PC-3 (cell line): ENCODE measurements at regions not wholly inside any gene's neighbourhood (a gene's known extent, or its start where the extent isn't known, plus 50 kb on each side); places are given as distances from the start of the nearest gene placed in this dataset.

Experiments used
- CTCF ChIP-seq: fragments of 300-600 bp; sonication (generic); conservative IDR thresholded peaks from 2 replicates; pipeline ENCODE4 v1.5.1; 2017; ENCODE audit warnings: antibody characterized with exemption, low read depth, mild to moderate bottlenecking, low read length
- EZH2phosphoT487 ChIP-seq: fragments of 300-600 bp; sonication (generic); IDR thresholded peaks from 2 replicates; pipeline ENCODE4 v1.6.1; 2018; ENCODE audit warnings: mild to moderate bottlenecking, antibody characterized with exemption, low read length, borderline replicate concordance

GRCh38 chr2:59938181-59938580, 615.3 kb downstream of the BCL11A start:
- TF ChIP-seq CTCF (no peak), EZH2phosphoT487 (no peak)
